ENCODE measurements at regions not wholly inside any gene's neighbourhood (a gene's known extent, or its start where the extent isn't known, plus 50 kb on each side); places are given as distances from the start of the nearest gene placed in this dataset.
"Not testable (repeated sequence)": the region's sequence is repeated elsewhere in the genome, so short reads cannot be mapped to it uniquely, and the experiment has no call there.

DNA sequence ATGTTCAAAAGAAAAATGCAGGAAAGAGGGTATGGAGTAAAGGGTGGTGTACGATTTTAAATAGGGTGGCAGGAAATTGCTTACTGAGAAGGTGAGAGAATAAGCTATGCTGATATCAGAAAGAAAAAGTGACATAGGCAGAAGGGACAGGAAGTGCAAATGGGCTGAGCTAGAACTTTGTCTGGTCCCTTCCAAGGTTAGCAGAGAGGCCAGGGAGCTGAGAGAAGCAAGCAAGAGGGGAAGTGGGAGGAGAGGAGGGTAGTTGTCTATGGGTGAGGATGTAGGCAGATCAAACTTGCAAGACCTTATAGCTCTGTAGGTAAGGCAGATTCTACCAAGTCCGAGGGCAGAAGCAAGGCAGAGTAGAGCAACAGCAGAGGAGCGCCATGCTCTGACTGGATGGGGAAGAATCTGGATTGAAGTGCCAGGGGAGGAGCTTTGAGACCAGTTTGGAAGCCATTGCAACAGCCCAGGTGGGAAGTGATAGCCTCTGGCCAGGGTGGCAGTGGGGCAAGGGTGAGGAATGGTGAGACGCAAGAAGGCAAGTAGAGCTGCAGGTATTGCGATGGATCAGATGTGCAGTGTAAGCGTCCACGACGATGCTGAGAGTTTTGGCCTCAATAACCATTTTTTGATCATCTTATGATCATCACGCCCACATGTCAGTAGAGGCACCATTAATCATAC lies 134.4 kb upstream of the APCDD1 start:
- no peak for DNase-seq

GRCh38 chr18:10320791-10321190 lies 133.6 kb upstream of the APCDD1 start:
- no peak for DNase-seq

- DNase-seq = no peak
Measured at GRCh38 chr18:10321576-10321975, 132.9 kb upstream of the APCDD1 start.

DNA sequence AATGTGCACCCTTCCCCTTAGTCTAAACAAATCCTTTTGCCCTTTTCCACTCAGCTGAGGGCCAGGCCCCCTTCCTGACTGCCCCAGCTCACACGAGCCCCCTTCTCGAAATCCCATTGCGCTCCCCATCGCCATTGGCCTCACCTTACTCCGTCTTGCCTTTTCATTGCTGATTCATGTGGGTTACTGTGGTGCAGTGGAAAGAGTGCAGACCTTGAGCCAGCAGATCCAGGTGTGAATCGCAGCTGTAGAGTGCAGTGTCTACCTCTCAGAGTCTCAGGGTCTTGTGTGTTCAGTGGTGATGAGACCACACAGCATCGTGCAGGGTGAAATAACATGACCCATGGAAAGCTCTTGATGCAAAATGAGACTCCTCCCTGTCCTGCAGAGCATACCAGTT lies 132.4 kb upstream of the APCDD1 start:
- DNase-seq = no peak

- no peak for DNase-seq
Measured at GRCh38 chr18:10322435-10322834, 132.0 kb upstream of the APCDD1 start.

DNA sequence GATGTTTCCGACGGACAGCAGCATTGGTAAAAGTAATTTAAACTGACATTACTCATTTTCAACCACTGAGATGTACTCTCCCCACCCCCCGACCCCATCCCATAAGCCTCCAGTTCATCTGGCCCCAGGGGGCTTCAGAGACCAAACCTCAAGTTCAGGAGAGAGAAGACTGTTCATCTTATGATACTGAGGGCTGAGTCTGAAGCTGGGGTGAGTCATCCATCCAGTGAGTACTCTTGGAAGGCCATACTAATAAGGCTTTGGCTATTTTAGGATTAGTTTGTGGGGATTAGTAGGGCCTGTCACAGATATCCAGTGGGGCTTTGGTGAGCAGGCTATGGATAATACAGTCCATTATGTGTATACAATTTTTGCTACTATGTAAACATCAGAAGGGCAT lies 125.3 kb upstream of the APCDD1 start:
- DNase-seq = peak in 1 of 2 experiments; percentile 37

- no peak for DNase-seq
Measured at GRCh38 chr18:10330428-10330827, 124.0 kb upstream of the APCDD1 start.

- no peak for DNase-seq
Measured at GRCh38 chr18:10332452-10332851, 122.0 kb upstream of the APCDD1 start.

- DNase-seq = no peak
Measured at GRCh38 chr18:10336749-10337350, 117.6 kb upstream of the APCDD1 start.

- DNase-seq = no peak
Measured at GRCh38 chr18:10340821-10341220, 113.6 kb upstream of the APCDD1 start.

- DNase-seq = no peak
Measured at GRCh38 chr18:10343778-10344177, 110.7 kb upstream of the APCDD1 start.

DNA sequence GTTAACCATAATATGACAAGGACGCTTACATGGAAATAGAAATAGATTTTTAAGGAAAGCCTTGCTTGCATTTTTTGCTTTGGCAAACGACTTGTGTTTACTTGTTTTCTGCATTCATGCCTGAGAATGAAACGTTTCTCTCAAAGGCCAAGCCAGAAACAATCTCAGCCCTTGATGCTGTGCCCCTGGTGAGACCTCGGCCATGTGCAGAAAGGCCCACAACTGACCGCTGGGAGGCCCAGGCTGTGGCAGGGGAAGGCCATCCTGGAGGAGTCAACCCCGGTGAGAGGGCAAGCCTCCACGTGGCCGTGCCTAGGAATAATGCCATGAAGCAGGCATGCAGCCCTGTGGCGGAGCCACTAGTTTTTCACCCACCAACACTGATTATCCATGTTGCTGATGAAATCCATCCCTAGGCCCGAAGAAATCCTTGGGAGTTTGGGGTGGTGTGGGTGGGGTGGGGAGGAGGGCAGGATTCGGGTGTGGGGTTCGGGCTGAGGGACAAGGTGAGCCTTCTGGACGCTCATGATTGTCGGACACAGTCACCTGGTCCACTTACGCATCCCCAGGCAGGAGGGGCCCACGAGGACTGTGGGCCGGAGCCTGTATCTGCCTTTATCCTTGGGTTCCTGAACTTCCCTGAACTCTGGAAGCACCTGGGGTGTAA lies 107.6 kb upstream of the APCDD1 start:
- DNase-seq = no peak

DNA sequence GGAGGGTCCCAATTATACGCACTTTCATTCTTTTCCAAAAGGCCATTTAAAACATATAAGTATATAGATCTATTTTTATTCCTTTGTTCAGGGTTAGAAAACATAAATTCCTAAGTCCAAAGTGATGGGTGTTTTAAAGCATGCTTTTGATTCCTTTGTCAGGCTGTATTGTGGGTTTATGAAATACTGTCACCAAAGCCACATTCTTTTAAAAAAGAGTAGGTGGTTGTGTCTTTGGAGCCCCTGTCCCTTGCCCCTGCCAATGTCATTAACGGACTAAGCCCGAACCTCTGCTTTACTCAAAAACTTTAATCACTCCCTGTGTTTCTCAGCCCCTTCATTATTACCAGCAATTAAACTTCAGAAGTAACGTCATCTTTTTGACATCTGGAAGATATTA lies 104.9 kb upstream of the APCDD1 start:
- no peak for DNase-seq

GRCh38 chr18:10350661-10351060 lies 103.8 kb upstream of the APCDD1 start:
- no peak for DNase-seq

DNA sequence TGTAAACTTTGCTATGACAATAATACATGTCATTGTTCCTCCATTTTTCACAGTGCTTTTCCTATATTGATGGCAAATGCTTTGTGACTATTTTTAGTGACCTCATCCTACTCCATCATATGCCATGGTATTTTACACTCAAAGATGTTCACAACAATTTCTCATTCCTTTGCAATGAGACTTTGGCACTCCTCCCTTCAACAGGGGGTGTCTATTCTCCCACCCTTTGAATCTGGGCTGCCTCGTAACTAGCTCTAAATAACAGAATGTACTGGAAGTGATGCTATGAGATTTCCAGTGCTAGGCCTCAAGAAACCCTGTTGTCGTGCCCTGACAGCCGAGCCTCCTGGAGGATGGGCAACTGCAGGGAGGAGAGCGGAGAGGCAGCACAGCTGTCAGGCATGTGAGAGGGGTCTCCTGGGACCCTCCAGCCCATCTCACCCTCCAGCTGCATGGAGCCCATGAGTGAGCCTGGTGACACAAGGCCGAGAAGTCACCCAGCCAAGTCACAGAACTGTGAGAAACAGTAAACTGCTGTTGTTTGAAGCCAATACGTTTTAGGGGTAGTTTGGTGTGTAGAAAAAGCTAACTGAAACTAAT lies 103.1 kb upstream of the APCDD1 start:
- DNase-seq = no peak

- no peak for DNase-seq
Measured at GRCh38 chr18:10351858-10352257, 102.6 kb upstream of the APCDD1 start.

- DNase-seq = no peak
Measured at GRCh38 chr18:10352671-10353070, 101.8 kb upstream of the APCDD1 start.

GRCh38 chr18:10353791-10354190 lies 100.6 kb upstream of the APCDD1 start:
- DNase-seq = peak in 1 of 2 experiments; percentile 0

DNA sequence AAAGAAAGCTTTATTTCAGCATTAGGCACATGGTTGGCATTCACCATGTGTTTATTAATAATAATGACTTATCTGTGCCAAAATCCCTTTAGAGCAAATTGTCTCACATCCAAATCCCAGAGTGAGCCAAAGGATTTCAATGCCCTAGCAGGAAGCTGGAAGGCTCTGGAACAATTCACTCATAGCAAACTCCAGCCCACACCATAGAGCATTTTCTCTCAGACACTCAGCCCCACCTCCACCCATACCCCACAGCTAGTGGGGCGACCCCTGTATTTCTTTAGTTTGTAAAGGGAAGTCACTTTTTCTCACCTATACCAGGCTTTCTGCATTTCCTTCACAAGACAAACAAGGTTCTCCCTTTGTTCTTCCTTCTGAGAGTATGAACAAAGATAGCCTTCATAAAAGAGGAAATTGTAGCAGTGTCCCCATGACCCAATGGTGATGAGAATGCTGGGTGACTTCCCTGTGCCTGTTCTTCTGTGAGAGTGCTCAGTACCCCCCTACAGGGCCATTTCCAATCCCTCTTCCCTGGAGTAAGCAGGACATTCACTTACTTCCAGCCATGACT lies 100.1 kb upstream of the APCDD1 start:
- no peak for DNase-seq

DNA sequence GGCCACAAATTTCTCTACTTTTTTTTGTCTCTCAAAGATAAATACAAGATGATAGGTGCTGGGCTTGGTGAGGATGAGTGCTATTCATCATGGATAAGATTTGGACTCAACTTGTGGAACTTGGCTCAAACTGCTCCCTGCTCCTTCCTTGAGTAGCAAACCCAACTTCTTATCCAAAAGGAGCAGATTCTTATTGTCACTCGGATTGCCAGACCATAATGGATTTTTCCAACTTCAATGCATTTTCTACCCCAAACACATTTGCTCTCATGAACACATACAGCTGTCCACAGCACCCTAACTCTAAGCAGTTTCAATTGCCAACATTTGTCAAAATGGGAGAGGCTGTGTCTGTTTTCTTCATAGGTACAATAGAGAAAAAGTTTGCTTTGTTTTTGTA lies 99.5 kb upstream of the APCDD1 start:
- no peak for DNase-seq

DNA sequence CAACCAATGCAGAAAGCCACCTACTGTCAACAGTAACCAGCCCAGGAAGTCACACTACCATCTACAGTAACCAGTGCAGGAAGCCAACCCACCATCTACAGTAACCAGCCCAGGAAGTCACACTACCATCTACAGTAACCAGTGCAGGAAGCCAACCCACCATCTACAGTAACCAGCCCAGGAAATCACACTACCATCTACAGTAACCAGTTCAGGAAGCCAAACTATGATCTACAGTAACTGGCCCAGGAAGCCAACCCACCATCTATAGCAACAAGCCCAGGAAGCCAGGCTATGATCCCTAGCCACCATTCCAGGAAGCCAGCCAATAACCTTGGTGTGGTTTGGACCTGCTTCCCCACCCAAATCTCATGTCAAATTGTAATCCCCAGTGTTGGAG lies 97.4 kb upstream of the APCDD1 start:
- not testable (repeated sequence) for DNase-seq

DNA sequence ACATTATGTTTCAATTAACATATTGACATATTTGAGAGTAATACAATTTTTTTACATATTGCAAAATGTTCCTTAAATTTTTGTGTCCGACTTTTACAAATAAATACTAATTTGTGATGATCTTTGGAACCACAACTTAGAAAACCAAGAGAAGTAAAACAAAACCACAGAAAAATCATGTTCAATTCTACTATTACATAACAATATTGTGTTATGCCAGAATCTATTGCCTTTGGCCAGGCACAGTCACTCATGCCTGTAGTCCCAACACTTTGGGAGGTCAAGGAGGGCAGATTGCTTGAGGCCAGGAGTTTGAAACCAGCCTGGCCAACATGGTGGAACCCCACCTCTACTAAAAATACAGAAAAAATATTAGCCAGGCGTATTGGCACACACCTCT lies 92.8 kb upstream of the APCDD1 start:
- no peak for DNase-seq

DNA sequence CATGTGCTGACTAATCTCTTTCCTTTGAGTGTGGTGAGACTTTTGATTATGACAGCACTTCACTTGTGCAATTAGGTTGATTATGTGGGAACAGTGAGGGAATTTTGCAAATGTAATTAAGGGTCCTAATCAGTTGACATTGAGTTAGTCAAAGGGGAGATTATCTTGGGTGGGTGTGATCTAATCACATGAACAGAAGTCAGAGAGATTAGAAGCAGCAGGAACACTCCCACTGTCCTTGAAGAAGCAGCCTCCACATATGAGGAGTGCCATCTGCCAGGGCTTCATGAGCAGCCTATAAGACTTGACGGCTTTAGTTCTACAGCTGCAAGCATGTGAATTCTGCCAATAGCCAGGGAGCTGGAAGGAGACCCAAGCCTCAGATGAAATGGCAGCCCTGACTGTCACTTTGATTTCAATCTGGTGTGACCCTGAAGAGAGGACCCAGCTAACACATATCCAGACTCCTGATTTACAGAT lies 89.4 kb upstream of the APCDD1 start:
- peak; percentile 84 to 95 for DNase-seq

GRCh38 chr18:10365901-10366300 lies 88.5 kb upstream of the APCDD1 start:
- no peak for DNase-seq

All from NCI-H524 (cell line).